HG03025 (cell line): ENCODE measurements at regions not wholly inside any gene's neighbourhood (a gene's known extent, or its start where the extent isn't known, plus 50 kb on each side); places are given as distances from the start of the nearest gene placed in this dataset.

Source experiments
- ATAC-seq: cut with Tn5 transposase; IDR thresholded peaks from one replicate; pipeline ENCODE4 v1.9.1; 2021; ENCODE audit warnings: mild to moderate bottlenecking, moderate library complexity; ENCODE audit not compliant: unreplicated experiment, low FRiP score

DNA sequence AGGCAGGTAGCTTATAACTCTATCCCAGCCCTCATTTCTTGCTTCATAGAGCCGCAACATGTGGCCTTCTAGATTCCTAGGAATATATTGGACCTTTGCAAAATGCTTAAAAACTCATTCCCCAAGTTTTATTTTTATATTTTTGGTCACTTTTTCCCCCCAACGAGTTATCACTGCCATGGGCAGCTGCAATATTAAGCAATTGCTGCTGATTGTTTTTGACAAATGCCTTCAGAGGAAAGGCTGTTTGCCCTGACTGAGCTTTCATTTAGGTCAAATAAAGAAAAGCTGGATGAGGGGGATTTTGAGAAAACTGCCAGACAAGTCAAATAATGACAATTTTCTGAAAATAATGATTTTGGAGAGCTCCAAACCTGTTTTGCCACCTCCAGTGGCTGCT lies 976.9 kb upstream of the MBL2 start:
- no peak for ATAC-seq

DNA sequence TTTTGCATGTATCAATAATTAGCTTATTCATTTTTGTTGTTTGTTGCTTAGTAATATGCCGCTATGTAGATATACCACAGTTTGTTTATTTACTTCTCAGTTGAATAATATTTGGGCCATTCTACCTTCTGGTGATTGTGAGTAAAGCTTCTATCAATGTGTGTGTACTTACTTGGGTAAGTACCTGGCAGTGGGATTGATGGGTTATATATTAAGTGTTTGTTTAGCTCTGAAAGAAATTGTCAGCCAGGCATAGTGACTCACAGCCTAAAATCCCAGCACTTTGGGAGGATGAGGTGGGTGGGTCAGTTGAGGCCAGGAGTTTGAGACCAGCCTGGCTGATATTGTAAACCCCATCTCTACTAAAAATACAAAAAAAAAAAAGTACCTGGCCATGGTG lies 975.7 kb upstream of the MBL2 start:
- ATAC-seq: no peak

DNA sequence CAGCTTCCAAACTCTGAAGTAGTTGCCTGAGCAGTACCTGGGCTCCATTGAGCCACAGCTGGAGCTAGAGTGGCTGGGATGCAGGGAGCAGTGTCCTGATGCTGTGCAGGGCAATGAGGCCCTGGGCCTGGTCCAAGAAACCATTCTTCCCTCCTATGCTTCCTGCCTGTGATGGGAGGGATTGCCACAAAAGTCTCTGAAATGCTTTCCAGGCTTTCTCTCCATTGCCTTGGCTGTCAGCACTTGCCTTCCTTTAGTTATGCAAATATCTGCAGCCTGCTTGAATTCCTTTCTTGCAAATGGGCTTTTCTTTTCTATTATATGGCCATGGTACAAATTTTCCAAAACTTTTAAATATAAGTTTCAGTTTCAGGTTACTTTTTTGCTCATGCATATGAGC lies 972.2 kb upstream of the MBL2 start:
- ATAC-seq: no peak

DNA sequence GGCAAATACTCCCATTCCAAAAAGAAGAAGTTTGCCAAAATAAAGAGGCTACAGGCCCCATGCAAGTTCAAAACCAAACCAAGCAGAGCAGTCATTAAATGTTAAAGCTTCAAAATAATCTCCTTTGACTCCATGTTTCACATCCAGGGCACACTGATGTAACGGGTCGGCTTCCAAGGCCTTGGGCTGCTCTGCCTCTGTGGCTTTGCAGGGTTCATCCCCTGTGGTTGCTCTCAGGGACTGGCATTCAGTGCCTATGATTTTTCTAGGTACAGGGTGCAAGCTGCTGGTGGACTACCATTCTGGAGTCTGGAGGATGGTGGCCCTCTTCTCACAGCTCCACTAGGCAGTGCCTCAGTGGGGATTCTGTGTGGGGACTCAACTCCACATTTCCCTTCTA lies 971.6 kb upstream of the MBL2 start:
- ATAC-seq: no peak

DNA sequence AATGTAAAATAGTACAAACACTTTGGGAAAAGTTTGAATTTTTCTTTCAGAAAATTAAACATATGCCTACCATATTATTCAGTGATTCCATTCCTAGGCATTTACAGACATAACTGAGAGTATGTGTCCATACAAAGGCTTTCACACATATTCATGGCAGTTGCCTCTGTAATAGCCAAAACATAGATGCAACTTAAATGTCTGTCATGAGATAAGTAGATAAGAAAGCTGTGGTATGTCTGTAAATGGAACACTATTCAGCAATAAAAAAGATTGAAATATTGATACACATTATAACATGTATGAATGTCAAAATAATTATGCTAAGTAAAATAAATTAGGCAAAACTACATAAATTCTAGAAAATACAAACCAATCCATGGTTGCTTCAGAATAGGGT lies 964.5 kb upstream of the MBL2 start:
- ATAC-seq: no peak

DNA sequence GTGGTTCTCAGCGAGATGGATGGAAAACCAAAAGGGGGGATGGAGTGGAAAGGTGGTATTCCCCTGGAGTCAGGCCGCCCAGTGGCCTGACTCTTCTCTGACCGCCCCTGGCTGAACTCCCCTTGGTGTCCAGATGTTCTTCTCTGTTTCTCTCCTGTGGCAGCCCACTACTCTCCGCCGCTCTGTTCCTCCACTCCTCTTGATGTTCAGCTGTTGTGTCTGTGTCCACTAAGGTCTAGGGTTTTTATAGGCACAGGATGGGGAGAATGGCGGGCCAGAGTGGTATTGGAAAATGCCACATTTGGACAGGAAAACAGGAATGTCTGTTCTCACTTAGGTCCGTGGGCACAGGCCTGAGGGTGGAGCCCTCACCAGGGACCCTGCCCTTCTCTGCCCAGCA lies 954.3 kb upstream of the MBL2 start:
- ATAC-seq: no peak

DNA sequence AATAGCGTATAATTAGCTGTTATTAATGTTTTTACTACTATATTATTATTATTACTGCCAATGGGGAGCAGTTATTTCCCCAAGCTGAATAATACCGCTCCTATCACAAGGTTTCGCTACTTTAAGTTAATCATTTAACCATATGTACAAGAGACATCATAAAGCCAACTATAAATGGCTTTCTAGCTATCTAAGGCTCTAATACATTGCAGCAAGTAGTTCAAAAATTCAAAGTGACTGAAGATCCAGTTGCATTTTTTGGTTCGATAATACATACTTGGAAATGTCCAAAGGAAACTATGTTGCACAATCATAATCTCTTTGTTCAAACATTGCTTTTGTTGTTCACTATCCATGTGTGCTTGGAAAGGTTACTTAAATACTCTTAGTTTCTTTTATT lies 952.0 kb upstream of the MBL2 start:
- ATAC-seq: no peak

DNA sequence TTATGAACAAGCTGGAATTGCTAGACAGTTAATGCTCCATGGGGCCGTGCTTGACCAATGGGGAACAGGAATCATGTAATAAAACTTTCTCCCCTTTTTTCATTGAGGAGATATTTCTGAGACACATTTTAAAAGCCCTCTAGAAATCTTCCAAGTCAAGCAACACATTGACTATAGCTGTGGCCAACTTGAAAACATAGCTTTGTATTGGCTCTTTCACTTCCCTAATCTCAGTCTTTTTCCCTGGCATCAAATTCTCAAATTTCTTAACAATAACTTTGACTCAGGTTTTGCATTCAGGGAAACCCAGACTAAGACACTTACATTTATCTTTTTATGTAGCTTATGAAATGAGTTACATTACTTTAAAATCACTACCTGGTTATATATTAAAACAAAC lies 947.1 kb upstream of the MBL2 start:
- no peak for ATAC-seq

DNA sequence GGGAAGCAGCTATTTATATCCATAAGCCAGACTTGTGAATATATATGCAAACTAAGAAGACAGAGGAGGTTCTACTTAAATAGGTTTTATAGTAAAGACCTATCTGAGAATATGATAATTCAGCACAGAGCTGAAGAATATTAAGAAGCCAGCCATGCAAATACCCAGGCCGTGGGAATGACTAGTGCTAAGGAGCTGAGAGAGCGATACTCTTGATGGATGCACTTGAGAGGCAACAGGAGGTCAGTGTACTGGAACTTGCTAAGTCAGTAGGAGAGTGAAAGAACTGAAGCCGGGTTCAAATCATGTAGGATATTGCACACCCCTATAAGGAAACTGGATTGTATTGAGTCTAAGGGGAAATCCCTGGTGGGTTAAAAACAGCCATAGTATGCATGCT lies 943.6 kb upstream of the MBL2 start:
- no peak for ATAC-seq

DNA sequence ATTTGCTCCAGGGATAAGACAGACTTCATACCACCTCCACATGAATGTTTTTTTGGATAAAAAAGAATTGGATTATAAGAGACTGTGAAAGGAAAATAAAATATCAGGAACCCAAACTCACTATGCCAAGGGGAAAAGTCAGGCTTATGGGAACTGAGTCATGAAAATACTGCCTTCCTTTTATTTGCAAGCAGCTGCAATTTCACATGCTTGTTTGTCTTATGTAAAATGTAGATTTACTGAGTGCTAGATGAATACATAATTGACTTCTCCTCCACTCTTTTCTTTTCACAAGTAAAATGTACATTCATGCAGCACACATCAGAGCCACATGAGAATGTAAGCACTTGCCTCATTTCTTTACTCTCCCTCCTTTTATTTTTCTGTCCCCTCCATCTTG lies 940.8 kb upstream of the MBL2 start:
- no peak for ATAC-seq

DNA sequence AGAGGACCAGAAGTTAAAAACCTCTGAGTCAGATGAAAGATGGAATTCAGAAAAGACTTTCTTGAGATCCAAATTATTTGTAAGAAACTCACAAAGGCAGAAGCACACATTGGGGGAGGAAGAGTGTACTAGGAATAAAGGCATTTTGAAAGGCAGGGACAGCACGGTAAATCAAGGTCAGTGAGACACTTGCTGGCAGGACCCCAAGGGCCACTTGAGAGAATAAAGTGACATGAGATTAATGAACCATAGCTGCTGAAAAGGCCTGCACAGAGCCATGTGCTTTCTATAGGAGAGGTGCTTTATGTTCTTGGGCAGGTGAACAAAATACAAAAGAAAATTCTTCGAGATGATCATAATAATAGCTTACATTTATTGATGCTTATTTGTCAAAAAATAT lies 929.9 kb upstream of the MBL2 start:
- no peak for ATAC-seq

DNA sequence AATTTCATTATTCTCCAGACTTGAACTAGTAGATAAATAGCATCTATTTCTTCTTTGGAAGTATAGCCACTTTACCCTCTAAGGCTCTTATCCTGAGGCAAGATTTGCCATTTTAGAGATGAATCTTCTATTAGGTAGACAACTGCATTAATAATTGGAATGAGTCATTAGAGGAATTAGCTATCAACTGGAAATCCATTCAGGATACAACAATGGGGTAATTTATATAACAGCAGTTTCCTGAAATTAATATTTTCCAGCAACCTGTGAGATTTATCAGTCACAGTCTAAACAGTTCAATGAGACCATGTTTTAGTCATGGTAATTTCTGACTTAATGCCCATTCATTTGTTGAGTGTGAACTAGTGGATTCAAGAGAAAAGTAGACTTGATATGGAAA lies 928.6 kb upstream of the MBL2 start:
- no peak for ATAC-seq

DNA sequence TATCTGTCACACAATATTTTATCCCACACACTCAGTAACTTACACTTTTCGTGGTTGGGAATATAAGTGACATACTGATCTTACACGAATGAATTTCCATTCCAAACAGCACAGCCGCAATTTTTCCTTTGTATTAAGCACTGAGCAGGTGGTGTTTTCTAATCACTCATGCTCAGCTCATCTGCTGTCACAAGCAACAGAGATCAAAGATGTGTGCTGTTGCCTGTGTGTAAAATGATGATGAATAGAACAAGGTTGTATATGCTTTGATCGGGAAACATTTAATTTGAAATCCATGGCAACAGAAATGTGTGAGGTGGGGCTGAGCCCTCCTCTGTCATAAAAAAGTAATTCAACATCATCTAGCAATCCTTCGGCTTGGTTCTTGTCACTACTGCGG lies 927.7 kb upstream of the MBL2 start:
- ATAC-seq: no peak

DNA sequence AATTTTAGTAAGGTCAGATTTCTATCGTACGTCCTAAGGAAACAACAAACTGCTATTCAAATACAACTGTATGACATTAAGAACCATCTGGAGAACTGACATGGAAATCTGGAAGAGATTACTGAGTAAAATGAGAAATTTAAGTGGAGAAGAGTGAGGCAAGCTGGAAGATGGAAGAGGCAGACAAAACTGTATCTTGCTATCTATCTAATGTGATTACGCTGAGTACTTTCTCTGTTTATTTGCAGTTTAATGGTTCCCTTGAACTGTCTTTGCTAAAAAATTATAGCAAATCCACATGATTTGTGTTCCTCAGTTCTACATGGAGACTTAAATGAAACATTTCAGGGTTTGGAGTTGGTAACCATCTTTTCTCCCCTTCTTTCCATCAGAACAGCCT lies 927.1 kb upstream of the MBL2 start:
- ATAC-seq: no peak

DNA sequence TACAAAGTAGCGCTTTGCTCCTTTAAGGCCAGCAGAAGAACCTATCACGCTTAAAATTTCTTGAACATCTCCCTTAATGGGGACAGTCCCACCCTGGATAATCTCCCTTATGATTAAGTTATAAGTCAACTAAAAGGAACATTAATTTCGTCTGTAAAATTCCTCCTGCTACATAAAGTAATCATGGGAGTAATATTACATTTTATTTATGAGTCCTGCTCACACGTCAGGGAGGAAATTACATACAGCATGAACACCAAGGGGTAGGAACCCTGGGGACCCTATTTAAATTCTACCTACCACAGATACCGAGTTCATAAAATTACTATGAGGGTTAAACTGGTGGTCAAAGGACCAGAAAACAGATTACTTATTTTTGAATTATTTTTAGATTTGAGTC lies 926.6 kb upstream of the MBL2 start:
- ATAC-seq: no peak

DNA sequence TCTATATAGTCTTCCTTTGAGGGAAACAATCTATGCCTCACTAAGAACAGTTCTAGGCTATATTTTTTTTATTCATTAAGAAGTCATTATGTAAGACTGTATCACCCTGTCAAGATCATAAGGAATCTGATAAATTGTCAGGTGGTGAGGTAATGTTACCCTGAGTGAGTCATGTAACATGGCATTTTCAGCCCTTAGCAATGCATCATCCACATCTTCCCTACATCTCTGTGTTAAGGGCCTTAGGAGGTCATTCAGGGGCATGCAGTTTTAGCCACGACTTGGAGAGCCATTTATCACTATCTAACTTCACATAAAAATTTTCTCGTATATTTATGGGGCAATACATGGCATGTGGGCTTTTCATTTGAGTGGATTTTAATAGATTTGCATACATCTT lies 924.5 kb upstream of the MBL2 start:
- ATAC-seq: no peak

DNA sequence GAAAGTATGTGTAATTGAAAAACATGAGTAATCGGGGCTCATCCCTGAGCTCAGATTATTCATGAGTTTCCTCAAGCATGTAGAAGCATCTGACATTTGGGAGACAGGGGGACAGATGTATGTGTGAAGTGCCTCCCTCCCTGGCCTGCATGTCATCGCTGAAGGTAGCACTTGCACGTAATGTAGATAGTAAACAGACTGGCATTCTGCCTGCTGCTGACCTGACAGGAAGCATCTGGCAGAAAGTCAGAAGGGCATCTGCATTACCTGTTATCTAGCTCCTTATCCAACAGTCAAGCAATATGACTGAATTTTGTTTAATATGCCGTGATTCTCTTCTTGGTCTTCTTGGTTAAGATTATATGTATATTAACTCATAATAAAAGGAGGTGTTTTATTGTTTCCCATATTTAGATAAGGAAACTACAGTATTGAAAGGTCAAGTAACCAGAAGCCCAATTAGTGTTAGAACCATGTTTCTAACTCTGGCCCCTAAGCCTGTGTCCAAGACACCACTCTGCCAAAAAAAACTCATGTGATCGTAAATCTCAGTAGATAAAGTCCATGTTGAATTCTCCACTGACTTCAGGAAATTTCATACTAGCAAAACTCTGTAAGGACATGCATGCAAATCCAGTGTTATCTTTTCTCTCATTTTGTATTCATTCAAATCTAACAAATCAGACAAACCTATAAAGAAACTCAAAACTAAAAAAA lies 918.1 kb upstream of the MBL2 start:
- no peak for ATAC-seq

DNA sequence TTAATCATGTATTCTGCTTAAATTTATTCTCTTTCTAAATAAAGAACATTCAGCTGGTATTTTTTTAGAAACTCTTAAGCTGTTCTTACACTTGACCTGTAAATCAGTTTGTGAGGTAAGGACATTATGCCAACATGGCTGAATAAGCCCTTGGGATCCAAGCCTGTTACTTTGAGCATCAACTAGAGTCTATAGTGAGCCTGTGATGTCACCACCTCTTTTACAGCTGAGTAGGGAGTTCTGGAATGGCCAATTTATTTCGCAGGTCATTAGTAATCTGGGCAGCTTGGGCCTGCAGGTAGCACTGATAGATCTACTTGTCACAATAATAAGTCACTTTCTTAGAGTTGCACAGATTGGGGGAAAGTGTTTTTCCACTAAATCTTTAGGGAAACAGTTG lies 915.2 kb upstream of the MBL2 start:
- ATAC-seq: no peak

DNA sequence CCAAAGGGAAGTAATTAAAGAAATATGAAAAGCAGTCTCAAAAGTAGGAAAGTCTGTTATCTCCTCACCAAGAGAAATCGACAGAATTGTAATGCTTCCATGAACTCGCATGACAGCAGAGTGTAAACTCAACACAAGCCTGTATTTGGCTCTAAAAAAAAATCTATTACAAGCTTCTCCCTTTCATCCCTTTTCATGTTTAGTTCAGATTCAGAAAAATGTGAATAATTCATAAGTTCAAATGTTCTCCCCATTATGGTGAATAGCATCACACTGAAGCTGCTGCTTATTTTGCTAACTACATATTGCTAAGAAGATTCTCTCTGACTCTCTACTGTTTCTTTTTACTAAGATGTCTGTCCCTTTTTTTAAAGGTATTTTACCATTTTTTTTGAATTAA lies 910.3 kb upstream of the MBL2 start:
- no peak for ATAC-seq

DNA sequence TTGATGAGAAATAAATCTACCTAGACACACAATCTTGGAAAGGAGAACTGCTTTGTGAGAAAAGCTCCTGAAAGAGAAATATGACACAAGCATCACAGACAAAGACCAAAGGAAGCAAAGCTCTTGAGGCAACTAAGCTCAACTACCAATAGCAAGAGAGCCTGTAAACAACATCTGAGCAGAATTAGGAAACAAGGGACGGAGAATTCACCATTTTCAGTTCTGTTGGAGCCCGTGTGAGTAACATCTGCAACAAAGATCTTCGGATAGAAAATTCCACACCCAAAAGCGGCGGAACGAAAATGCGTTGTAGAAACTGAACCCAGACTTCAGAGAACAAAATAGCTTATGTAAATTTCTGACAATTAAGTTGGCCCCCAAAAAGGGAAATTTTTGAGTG lies 909.9 kb upstream of the MBL2 start:
- no peak for ATAC-seq

DNA sequence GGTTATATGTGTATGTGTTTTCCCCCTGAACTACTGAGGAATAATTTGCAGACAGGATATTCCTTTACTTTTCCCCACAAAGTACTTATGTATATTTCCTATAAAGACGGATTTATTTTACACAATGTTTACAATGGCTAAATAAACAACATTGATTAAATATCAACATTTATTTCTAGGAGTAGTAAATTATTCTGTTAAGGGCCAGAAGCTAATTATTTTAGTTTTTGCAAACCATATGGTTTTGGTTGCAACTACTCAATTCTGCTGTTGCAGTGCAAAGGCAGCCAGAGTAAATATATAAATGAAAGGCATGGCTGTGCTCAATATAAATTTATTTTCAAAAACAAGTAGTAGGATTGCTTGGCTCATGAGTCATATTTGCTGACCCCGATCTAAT lies 907.1 kb upstream of the MBL2 start:
- no peak for ATAC-seq

DNA sequence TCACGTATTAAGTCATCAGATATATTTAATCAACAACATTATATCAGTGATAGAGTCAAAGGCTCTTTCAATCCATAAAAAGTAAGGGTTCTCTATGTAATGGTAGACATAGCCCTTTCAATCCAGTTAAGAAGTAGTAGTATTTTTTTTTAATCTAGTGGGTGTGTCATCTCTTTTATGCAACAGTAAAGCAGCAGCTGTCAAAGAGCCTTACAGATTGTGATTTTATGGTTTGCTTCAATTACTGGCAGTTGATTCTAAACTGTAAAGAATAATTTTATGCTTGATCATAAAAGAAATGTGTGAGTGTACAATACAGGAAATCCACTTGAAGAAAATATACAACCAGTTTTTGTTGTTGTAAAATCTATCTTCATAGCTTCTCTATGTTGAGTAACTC lies 902.6 kb upstream of the MBL2 start:
- no peak for ATAC-seq

DNA sequence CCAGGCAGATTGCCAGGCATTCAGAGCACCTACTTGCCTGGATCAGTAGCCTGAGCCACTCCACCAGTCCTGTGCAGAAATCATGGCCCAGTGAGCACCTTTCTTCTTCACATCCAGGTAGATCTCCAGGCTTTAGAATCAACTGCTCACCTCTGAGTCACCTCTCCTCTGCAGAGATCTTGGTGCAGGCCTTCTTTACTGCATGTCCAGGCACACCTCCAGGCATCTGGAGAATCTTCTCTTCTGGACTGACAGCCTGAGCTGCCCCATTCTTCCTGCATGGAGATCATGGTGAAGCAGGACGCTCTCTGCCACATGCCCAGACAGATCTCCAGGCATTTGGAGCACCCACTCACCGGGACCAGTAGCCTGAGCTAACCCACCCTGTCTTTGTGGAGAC lies 894.5 kb upstream of the MBL2 start:
- ATAC-seq: no peak
